Kasumi-1 (cell line): ENCODE measurements at regions not wholly inside any gene's neighbourhood (a gene's known extent, or its start where the extent isn't known, plus 50 kb on each side); places are given as distances from the start of the nearest gene placed in this dataset.

ENCODE experiments used
- DNase-seq, 2 experiments: peaks; one replicate each; lab custom pipeline; 2025; lab: John Stamatoyannopoulos, UW

GRCh38 chr9:82153032-82153431, 164.5 kb downstream of the SPATA31D1 start:
- DNase-seq = no peak

- DNase-seq = no peak
These were observed 166.0 kb downstream of the SPATA31D1 start for GRCh38 chr9:82154573-82154972.

DNA sequence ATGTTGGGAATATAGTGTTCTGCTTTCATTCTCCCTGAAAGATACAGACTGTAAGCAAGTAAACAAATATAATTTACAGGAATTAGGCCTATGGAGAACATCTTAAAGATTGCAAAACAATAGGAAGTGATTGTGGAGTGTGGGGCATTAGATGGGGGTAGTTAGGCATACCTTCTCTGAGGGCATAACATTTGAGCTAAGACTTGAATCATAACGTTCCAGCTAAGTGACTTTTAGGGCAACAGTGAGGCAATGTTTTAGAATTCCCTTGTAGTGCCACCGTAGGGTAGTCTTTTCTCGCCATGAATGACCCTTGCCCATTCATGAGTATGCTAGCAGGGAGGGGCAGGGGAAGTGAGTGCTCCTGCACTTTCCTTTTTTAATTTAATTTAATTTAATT, 173.3 kb downstream of the SPATA31D1 start:
- DNase-seq = no peak

GRCh38 chr9:82164159-82164558, 175.6 kb downstream of the SPATA31D1 start:
- no peak for DNase-seq

- no peak for DNase-seq
These were observed 178.7 kb downstream of the SPATA31D1 start for GRCh38 chr9:82167296-82167695.

- no peak for DNase-seq
These were observed 180.0 kb downstream of the SPATA31D1 start for GRCh38 chr9:82168585-82168984.

GRCh38 chr9:82170866-82171265, 182.3 kb downstream of the SPATA31D1 start:
- no peak for DNase-seq

DNA sequence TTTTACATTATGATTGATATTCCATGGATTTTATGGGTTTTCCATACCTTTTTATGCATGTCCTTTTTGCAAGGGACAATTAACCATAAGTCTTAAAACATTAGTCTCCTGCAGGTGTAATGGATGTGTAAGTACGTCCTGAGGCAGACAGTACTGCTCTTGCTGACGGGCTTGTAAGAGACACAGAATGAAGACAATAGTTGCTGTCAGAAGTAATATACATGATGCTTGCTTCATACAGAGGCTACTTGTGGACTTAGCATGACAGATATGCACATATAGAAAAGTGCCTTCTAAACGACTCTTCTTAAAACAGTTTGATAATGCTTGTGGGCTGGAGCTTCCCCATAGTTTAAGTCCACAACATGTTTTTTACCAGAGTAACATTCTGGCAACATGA, 182.7 kb downstream of the SPATA31D1 start:
- DNase-seq = no peak

GRCh38 chr9:82180711-82181110, 192.1 kb downstream of the SPATA31D1 start:
- DNase-seq = no peak

DNA sequence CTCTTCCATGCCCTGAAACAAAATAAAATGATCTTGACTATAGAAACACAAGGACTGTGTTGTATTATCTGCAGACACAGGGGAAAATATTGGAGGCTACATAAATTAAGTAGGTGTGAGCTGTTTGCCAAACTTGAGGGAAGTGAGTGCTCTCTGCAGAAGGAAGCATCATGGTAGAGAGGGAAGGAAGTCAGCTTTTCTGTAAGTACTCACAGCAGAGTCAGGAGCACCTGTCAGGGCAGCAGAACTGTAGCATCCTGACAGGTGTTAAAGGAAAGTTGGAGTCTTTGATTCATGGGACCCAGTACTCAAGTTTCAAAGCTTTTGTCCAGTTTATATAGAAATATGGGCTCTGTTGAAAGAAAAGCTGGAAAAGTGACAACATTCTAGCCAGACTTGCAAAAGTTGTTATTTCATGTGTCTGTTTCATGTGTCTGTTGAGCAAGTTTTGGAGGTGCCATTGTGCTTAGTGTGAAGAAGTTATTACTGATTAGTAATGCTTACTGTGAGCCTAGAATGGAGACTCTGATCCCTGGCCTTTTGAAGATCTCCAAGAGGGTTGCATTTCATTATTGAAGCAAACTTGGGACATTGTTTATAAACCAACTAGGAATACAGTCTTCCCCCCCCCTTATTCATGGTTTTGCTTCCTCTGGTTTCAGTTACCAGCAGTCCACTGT, 194.7 kb downstream of the SPATA31D1 start:
- DNase-seq = no peak

DNA sequence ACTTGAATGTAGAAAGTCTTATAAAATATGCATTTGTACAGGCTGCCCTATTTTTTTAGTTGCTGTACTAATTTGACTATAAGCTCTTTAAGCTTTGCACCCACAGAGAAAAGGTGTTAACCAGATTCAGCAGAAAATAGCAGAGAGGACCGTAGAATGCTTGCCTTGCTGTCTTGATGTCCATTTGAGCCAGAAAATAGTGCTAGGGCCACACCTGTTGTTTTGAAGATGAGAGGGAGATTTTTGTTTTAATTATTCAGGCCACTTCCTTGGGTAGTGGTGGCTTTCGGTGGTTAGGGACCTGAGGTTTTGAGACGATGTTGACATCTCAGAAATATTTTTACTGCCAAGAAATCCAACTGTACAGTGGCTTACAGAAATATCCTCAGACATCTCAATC, 196.0 kb downstream of the SPATA31D1 start:
- no peak for DNase-seq

DNA sequence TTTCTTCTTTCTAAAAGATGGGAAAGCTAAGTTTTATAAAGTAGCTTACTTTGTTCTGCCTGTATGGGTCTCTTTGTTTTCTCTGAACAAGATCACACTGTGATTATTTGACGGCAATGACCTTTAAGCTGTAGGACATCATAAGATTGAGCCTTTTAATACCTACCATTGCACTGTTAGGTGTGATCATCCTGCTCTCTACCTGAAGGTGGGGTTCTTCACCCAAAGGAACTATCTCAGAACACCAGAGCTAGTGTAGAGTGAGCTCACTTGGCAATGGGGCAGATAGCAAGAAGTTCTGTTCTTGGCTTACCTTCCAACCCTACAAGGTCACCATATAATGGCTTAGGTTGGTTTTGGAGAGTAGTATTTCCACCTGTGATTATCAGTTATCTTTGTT, 200.2 kb downstream of the SPATA31D1 start:
- DNase-seq = no peak

GRCh38 chr9:82191082-82191770, 202.7 kb downstream of the SPATA31D1 start:
- peak; percentile 67 to 73 for DNase-seq

- DNase-seq = peak; percentile 17 to 50
These were observed 203.6 kb downstream of the SPATA31D1 start for GRCh38 chr9:82192211-82192610.

GRCh38 chr9:82196622-82197441, 208.3 kb downstream of the SPATA31D1 start:
- DNase-seq = no peak

- DNase-seq = no peak
These were observed 212.6 kb downstream of the SPATA31D1 start for GRCh38 chr9:82201196-82201595.

DNA sequence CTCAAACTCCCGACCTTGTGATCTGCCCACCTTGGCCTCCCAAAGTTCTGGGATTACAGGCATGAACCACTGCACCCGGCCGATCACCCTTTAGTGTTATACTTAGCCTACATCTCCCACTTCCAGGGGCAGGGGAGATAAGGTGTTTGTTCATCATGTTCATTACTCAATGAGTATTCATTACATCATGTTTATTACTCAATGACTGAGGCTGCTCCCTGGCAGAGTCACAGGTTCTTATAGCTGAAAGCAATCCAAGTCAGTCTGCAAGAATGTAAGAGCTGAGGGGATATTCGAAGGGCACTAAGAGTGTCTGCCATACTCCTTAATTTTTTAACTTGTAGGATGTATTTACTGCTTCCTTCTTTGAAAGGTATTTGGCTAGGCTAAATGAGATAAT, 214.2 kb downstream of the SPATA31D1 start:
- DNase-seq = no peak

GRCh38 chr9:82206490-82206889, 217.9 kb downstream of the SPATA31D1 start:
- DNase-seq = no peak

DNA sequence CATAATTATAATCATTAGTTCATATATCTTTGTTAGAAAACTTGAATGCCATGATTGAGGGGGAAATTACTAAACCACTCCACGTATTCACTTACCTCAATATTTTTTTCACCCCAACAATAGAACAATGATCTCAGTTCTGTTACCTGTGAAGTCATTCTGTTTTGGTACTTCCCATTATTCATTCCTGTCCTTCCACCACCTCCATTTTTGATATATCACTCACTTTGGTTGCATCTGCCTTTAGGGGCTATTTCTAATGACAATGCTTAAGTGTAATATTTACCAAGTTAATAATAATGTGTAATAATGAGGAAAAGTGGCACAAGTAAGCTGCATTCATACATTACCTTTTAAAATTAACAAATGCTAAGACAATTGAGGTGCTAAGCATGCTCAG, 218.4 kb downstream of the SPATA31D1 start:
- DNase-seq = no peak

DNA sequence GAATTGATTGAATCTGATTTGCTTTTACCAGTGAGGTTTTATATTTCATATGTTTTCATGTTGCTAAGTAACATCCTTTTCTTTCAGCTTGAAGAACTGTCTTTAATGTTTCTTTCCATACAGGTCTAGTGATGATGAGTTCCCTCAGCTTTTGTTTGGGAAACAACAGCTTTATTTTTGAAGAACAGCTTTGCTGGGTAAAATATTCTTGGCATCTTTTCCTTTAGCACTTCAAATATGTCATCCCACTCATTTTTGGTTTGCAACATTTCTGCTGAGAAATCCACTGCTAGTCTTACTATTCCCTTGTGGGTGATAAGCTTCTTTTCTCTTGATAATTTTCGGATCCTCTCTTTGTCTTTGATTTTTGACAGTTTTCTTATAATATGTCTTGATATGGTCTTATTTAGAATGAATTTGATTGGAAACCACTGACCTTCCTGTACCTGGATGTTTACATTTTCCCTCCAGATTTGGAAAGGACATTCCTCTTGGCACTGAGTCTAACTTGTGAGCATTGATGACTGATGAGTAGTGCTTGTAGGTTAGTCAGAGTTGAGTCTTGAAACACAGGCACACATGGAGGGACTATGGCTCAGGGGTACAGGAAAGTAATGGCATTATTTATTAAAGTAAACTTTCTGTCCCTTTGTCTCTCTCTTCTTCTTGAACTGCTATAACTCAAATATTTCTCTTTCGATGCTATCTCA, 220.3 kb downstream of the SPATA31D1 start:
- no peak for DNase-seq

DNA sequence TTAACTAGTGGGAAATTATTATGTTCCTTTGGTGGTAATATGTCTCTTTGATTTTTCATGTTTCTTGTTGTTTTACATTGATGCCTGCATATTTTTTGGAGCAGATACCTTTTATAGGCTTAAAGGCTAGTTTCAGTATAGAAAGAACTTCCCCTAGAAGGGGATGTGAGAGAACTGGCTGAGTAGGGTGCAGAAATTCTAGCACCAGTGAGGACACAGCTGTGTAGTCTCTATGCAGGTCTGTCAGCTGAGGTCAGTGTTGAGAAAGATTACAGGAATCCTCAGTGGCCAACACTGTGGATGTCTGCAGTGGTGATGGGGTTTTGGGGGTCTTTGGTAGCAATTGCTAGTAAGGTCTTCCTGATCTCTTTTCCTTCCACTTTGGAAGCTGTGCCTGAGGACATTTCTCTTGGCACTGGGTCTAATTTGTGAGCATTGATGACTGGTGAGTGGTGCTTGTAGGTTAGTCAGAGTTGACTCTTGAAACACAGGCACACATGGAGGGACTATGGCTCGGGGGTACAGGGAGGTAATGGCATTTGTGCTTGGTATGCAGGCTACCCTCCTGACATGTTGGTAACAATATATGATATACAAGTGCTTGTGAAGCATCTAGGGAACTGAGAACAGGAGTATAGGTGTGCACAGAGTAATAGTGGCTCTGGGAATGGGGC, 221.4 kb downstream of the SPATA31D1 start:
- DNase-seq = no peak

GRCh38 chr9:82212885-82213284, 224.3 kb downstream of the SPATA31D1 start:
- DNase-seq = no peak
